ENCODE measurements at regions not wholly inside any gene's neighbourhood (a gene's known extent, or its start where the extent isn't known, plus 50 kb on each side); places are given as distances from the start of the nearest gene placed in this dataset.

GRCh38 chr1:221291113-221291512 lies 411.9 kb downstream of the HLX start:
- TF ChIP-seq CTCF (conservative IDR thresholded peaks at IDR 0.05; ENCODE audit: low read length): no peak
- no peak for TF ChIP-seq EZH2phosphoT487 (IDR thresholded peaks at IDR 0.05; ENCODE audit: borderline replicate concordance, low read depth, low read length)
